ENCODE measurements at regions not wholly inside any gene's neighbourhood (a gene's known extent, or its start where the extent isn't known, plus 50 kb on each side); places are given as distances from the start of the nearest gene placed in this dataset.
"Not testable (repeated sequence)": the region's sequence is repeated elsewhere in the genome, so short reads cannot be mapped to it uniquely, and the experiment has no call there.

DNA sequence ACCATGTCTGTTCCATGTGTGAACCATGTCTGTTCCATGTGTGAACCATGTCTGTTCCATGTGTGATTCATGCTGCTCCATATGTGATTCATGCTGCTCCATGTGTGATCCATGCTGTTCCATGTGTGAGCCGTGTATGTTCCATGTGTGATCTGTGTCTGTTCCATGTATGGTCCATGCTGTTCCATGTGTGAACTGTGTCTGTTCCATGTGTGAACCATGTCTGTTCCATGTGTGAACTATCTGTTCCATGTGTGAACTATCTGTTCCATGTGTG, 74.7 kb upstream of the METTL9 start:
- TF ChIP-seq, protein P1, sequence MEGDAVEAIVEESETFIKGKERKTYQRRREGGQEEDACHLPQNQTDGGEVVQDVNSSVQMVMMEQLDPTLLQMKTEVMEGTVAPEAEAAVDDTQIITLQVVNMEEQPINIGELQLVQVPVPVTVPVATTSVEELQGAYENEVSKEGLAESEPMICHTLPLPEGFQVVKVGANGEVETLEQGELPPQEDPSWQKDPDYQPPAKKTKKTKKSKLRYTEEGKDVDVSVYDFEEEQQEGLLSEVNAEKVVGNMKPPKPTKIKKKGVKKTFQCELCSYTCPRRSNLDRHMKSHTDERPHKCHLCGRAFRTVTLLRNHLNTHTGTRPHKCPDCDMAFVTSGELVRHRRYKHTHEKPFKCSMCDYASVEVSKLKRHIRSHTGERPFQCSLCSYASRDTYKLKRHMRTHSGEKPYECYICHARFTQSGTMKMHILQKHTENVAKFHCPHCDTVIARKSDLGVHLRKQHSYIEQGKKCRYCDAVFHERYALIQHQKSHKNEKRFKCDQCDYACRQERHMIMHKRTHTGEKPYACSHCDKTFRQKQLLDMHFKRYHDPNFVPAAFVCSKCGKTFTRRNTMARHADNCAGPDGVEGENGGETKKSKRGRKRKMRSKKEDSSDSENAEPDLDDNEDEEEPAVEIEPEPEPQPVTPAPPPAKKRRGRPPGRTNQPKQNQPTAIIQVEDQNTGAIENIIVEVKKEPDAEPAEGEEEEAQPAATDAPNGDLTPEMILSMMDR (conservative IDR thresholded peaks at IDR 0.05; ENCODE audit: low read depth, low read length) = not testable (repeated sequence)
- TF ChIP-seq EZH2 (IDR thresholded peaks at IDR 0.05; ENCODE audit: borderline replicate concordance, low read depth, low read length, poor library complexity, severe bottlenecking) = not testable (repeated sequence)
